ENCODE measurements at regions not wholly inside any gene's neighbourhood (a gene's known extent, or its start where the extent isn't known, plus 50 kb on each side); places are given as distances from the start of the nearest gene placed in this dataset.

- no peak overlapping the region for H3K27ac ChIP-seq
- no peak overlapping the region for H2AFZ ChIP-seq
- peaks cover 34% of the 10 kb centered on the region for H3K27me3 ChIP-seq (replicated peaks; ENCODE audit: insufficient read depth)
- H3K9me3 ChIP-seq (ENCODE audit: low read depth) = no peaks in the 10 kb centered on the region
- no peak overlapping the region for H3K4me3 ChIP-seq
- in situ Hi-C loops (cut with MboI) = loop anchor here (25.0 kb wide), 1 partner anchor 265 kb away; no protein-coding TSS in a partner anchor
- no peaks in the 10 kb centered on the region for H3K9me2 ChIP-seq (ENCODE audit: insufficient read depth)
- H3K4me1 ChIP-seq (ENCODE audit: insufficient read depth) = no peaks in the 10 kb centered on the region
- H3K79me2 ChIP-seq (ENCODE audit: insufficient read depth) = no peaks in the 10 kb centered on the region
- 42 to 43% methylated on average over 7 of the region's 7 CpGs for WGBS, 2 experiments (ENCODE audit: low coverage in 1 of 2, low lambda C conversion rate in 2 of 2, missing lambda C conversion rate in 2 of 2)
- TF ChIP-seq EZH2 (IDR thresholded peaks at IDR 0.05; ENCODE audit: insufficient read depth, poor library complexity, severe bottlenecking) (no peak), EZH2phosphoT487 (IDR thresholded peaks at IDR 0.05; ENCODE audit: insufficient read depth, low read depth) (no peak)
- H3K36me3 ChIP-seq (ENCODE audit: low read depth) = no peaks in the 10 kb centered on the region
- H3K9ac ChIP-seq = no peak overlapping the region
- H3K4me2 ChIP-seq (ENCODE audit: unreplicated experiment) = no peak overlapping the region
- H4K20me1 ChIP-seq (ENCODE audit: insufficient read depth) = no peaks in the 10 kb centered on the region
- no peak for DNase-seq
- no peaks in the 10 kb centered on the region for H3F3A ChIP-seq (ENCODE audit: insufficient read depth)
Measured at GRCh38 chr5:159427180-159428012, 97.1 kb upstream of the IL12B start.

GRCh38 chr5:159430361-159431012 lies 100.2 kb upstream of the IL12B start:
- Histone ChIP-seq H3K4me3 (no peak overlapping the region), H3K36me3 (ENCODE audit: low read depth) (no peaks in the 10 kb centered on the region), H3K27ac (no peak overlapping the region), H3K4me2 (ENCODE audit: unreplicated experiment) (no peak overlapping the region), H3K4me1 (ENCODE audit: insufficient read depth) (no peaks in the 10 kb centered on the region), H3K27me3 (replicated peaks; ENCODE audit: insufficient read depth) (peaks cover 35% of the 10 kb centered on the region), H3K9me3 (ENCODE audit: low read depth) (no peaks in the 10 kb centered on the region), H3K79me2 (ENCODE audit: insufficient read depth) (no peaks in the 10 kb centered on the region), H2AFZ (no peak overlapping the region), H3F3A (ENCODE audit: insufficient read depth) (no peaks in the 10 kb centered on the region), H4K20me1 (ENCODE audit: insufficient read depth) (no peaks in the 10 kb centered on the region), H3K9me2 (ENCODE audit: insufficient read depth) (no peaks in the 10 kb centered on the region), H3K9ac (no peak overlapping the region)
- TF ChIP-seq EZH2 (IDR thresholded peaks at IDR 0.05; ENCODE audit: insufficient read depth, poor library complexity, severe bottlenecking) (no peak), EZH2phosphoT487 (IDR thresholded peaks at IDR 0.05; ENCODE audit: insufficient read depth, low read depth) (no peak)
- no peak for DNase-seq
- in situ Hi-C loops (cut with MboI) = loop anchor here (25.0 kb wide), 1 partner anchor 268 kb away; no protein-coding TSS in a partner anchor
- WGBS, 2 experiments (ENCODE audit: low coverage in 1 of 2, low lambda C conversion rate in 2 of 2, missing lambda C conversion rate in 2 of 2) = 79 to 81% methylated on average over 7 of the region's 7 CpGs

- TF ChIP-seq EZH2phosphoT487 (IDR thresholded peaks at IDR 0.05; ENCODE audit: insufficient read depth, low read depth) = no peak
- no peak for TF ChIP-seq EZH2 (IDR thresholded peaks at IDR 0.05; ENCODE audit: insufficient read depth, poor library complexity, severe bottlenecking)
- no peak overlapping the region for H2AFZ ChIP-seq
- peaks cover 14% of the 10 kb centered on the region; the same call in 1 of the 2 replicates for H3K27me3 ChIP-seq (replicated peaks; ENCODE audit: insufficient read depth)
- no peaks in the 10 kb centered on the region for H4K20me1 ChIP-seq (ENCODE audit: insufficient read depth)
- no peaks in the 10 kb centered on the region for H3K9me3 ChIP-seq (ENCODE audit: low read depth)
- H3K27ac ChIP-seq = no peak overlapping the region
- 86 to 88% methylated on average over 2 of the region's 2 CpGs for WGBS, 2 experiments (ENCODE audit: low coverage in 1 of 2, low lambda C conversion rate in 2 of 2, missing lambda C conversion rate in 2 of 2)
- in situ Hi-C loops (cut with MboI) = loop anchor here (25.0 kb wide), 1 partner anchor 274 kb away; no protein-coding TSS in a partner anchor
- H3K4me1 ChIP-seq (ENCODE audit: insufficient read depth) = no peaks in the 10 kb centered on the region
- DNase-seq = no peak
- no peaks in the 10 kb centered on the region for H3F3A ChIP-seq (ENCODE audit: insufficient read depth)
- H3K4me2 ChIP-seq (ENCODE audit: unreplicated experiment) = no peak overlapping the region
- H3K36me3 ChIP-seq (ENCODE audit: low read depth) = no peaks in the 10 kb centered on the region
- no peaks in the 10 kb centered on the region for H3K9me2 ChIP-seq (ENCODE audit: insufficient read depth)
- no peaks in the 10 kb centered on the region for H3K79me2 ChIP-seq (ENCODE audit: insufficient read depth)
- H3K4me3 ChIP-seq = no peak overlapping the region
- no peak overlapping the region for H3K9ac ChIP-seq
Measured at GRCh38 chr5:159435855-159436254, 105.6 kb upstream of the IL12B start.

GRCh38 chr5:159438092-159438491 lies 107.8 kb upstream of the IL12B start:
- no peaks in the 10 kb centered on the region for H3K9me3 ChIP-seq (ENCODE audit: low read depth)
- H3K27me3 ChIP-seq (replicated peaks; ENCODE audit: insufficient read depth) = peaks cover 11% of the 10 kb centered on the region; the same call in 1 of the 2 replicates
- in situ Hi-C loops (cut with MboI) = loop anchor here (25.0 kb wide), 1 partner anchor 276 kb away; no protein-coding TSS in a partner anchor
- no peaks in the 10 kb centered on the region for H4K20me1 ChIP-seq (ENCODE audit: insufficient read depth)
- WGBS, 2 experiments (ENCODE audit: low coverage in 1 of 2, low lambda C conversion rate in 2 of 2, missing lambda C conversion rate in 2 of 2) = 51 to 60% methylated on average over 4 of the region's 4 CpGs
- no peak overlapping the region for H3K27ac ChIP-seq
- H3F3A ChIP-seq (ENCODE audit: insufficient read depth) = no peaks in the 10 kb centered on the region
- no peaks in the 10 kb centered on the region for H3K36me3 ChIP-seq (ENCODE audit: low read depth)
- H2AFZ ChIP-seq = no peak overlapping the region
- H3K4me1 ChIP-seq (ENCODE audit: insufficient read depth) = no peaks in the 10 kb centered on the region
- H3K4me3 ChIP-seq = no peak overlapping the region
- no peak overlapping the region for H3K9ac ChIP-seq
- no peaks in the 10 kb centered on the region for H3K79me2 ChIP-seq (ENCODE audit: insufficient read depth)
- H3K4me2 ChIP-seq (ENCODE audit: unreplicated experiment) = no peak overlapping the region
- no peaks in the 10 kb centered on the region for H3K9me2 ChIP-seq (ENCODE audit: insufficient read depth)
- DNase-seq = no peak
- TF ChIP-seq EZH2 (IDR thresholded peaks at IDR 0.05; ENCODE audit: insufficient read depth, poor library complexity, severe bottlenecking) (no peak), EZH2phosphoT487 (IDR thresholded peaks at IDR 0.05; ENCODE audit: insufficient read depth, low read depth) (no peak)

Data from GM23248 (cell line).